A673 (cell line): ENCODE measurements at regions not wholly inside any gene's neighbourhood (a gene's known extent, or its start where the extent isn't known, plus 50 kb on each side); places are given as distances from the start of the nearest gene placed in this dataset.

ENCODE experiments used
- CTCF ChIP-seq: fragments of 300-800, 200-600 bp; sonication (generic); conservative IDR thresholded peaks from 2 replicates; pipeline ENCODE4 v1.5.1; 2017; ENCODE audit warnings: low read depth, mild to moderate bottlenecking, antibody characterized with exemption, low read length, moderate library complexity, mixed read lengths
- EZH2 ChIP-seq: fragments of 200-600 bp; sonication (generic); IDR thresholded peaks from 2 replicates; pipeline ENCODE4 v1.6.1; 2017; ENCODE audit warnings: borderline replicate concordance, low read depth, mild to moderate bottlenecking, mixed read lengths, antibody characterized with exemption, low read length; ENCODE audit not compliant: poor library complexity, severe bottlenecking

DNA sequence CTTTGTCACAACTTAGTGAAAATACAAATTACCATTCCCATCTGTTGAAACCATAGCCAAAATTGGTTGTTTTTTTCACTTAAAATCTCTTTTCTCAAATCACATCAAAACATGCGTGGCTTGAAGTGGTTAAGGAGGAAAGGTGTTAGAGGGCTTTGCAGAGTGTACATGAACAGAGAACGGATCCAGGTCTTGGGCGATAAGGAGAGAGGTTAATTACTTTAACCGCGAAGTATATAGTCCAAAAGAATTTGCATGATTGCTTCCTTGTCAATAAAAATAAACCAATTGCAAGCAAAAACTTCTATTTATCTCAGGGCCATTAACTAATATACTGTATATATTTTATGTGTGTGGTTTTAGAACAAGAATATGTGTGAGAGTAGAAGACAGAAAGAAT is 813.9 kb upstream of the SORCS1 start:
- no peak for TF ChIP-seq CTCF
- no peak for TF ChIP-seq EZH2
